WERI-Rb-1 (cell line): ENCODE measurements at regions not wholly inside any gene's neighbourhood (a gene's known extent, or its start where the extent isn't known, plus 50 kb on each side); places are given as distances from the start of the nearest gene placed in this dataset.
"Not testable (repeated sequence)": the region's sequence is repeated elsewhere in the genome, so short reads cannot be mapped to it uniquely, and the experiment has no call there.

Source experiments
- DNase-seq: peaks from one replicate; pipeline ENCODE4 v3.0.0-alpha.2; 2020
- H3K27ac ChIP-seq: fragments of 250-450 bp; sonication (Bioruptor Pico); 2 replicates; pipeline ENCODE4 v1.5.1; 2020; ENCODE audit warnings: mild to moderate bottlenecking, moderate library complexity
- H3K27me3 ChIP-seq: fragments of 250-450 bp; sonication (Bioruptor Pico); 2 replicates; pipeline ENCODE4 v1.5.1; 2021; ENCODE audit warnings: mild to moderate bottlenecking, low read depth, moderate library complexity; ENCODE audit not compliant: insufficient read depth, severe bottlenecking
- H3K36me3 ChIP-seq: fragments of 250-450 bp; sonication (Bioruptor Pico); 2 replicates; pipeline ENCODE4 v1.5.1; 2020; ENCODE audit warnings: mild to moderate bottlenecking, moderate library complexity
- H3K4me3 ChIP-seq: 2 replicates; pipeline ENCODE4 v1.5.1; 2011; ENCODE audit warnings: low read depth, mild to moderate bottlenecking, control low read depth, low read length
- H3K9me3 ChIP-seq: fragments of 250-450 bp; sonication (Bioruptor Pico); 2 replicates; pipeline ENCODE4 v1.5.1; 2021; ENCODE audit warnings: mild to moderate bottlenecking, moderate library complexity; ENCODE audit not compliant: severe bottlenecking
- CTCF ChIP-seq: IDR thresholded peaks from 2 replicates; pipeline ENCODE4 v1.5.1; 2011; ENCODE audit warnings: low read depth, mild to moderate bottlenecking, control low read depth, inconsistent platforms, low read length

GRCh38 chr16:13480801-13481200 lies 439.2 kb upstream of the ERCC4 start:
- peaks cover 67% of the 10 kb centered on the region for H3K27me3 ChIP-seq
- no peaks in the 10 kb centered on the region for H3K9me3 ChIP-seq
- TF ChIP-seq CTCF = no peak
- H3K4me3 ChIP-seq = no peak overlapping the region
- DNase-seq = no peak
- H3K36me3 ChIP-seq = no peaks in the 10 kb centered on the region
- no peak overlapping the region for H3K27ac ChIP-seq

- Histone ChIP-seq H3K4me3 (no peak overlapping the region), H3K36me3 (no peaks in the 10 kb centered on the region), H3K27me3 (peaks cover 58% of the 10 kb centered on the region), H3K27ac (no peak overlapping the region), H3K9me3 (no peaks in the 10 kb centered on the region)
- no peak for TF ChIP-seq CTCF
- DNase-seq = no peak
Observed at GRCh38 chr16:13483121-13483520, 436.8 kb upstream of the ERCC4 start.

GRCh38 chr16:13489416-13489815 lies 430.5 kb upstream of the ERCC4 start:
- H3K4me3 ChIP-seq, H3K27ac ChIP-seq, DNase-seq, H3K36me3 ChIP-seq, H3K9me3 ChIP-seq: not testable (repeated sequence)
- peaks cover 41% of the 10 kb centered on the region for H3K27me3 ChIP-seq

GRCh38 chr16:13492046-13492445 lies 427.9 kb upstream of the ERCC4 start:
- no peak for DNase-seq
- Histone ChIP-seq H3K4me3 (no peak overlapping the region), H3K36me3 (no peaks in the 10 kb centered on the region), H3K27ac (no peak overlapping the region), H3K9me3 (no peaks in the 10 kb centered on the region), H3K27me3 (peaks cover 34% of the 10 kb centered on the region)
- no peak for TF ChIP-seq CTCF

- Histone ChIP-seq H3K4me3 (no peak overlapping the region), H3K27me3 (peaks cover 15% of the 10 kb centered on the region), H3K36me3 (no peaks in the 10 kb centered on the region), H3K27ac (no peak overlapping the region), H3K9me3 (no peaks in the 10 kb centered on the region)
- TF ChIP-seq CTCF = no peak
- no peak for DNase-seq
Observed at GRCh38 chr16:13503960-13504635, 415.9 kb upstream of the ERCC4 start.

- Histone ChIP-seq H3K27me3 (peaks cover 18% of the 10 kb centered on the region), H3K27ac (no peak overlapping the region), H3K9me3 (no peaks in the 10 kb centered on the region), H3K36me3 (no peaks in the 10 kb centered on the region), H3K4me3 (no peak overlapping the region)
- DNase-seq = no peak
- no peak for TF ChIP-seq CTCF
Observed at GRCh38 chr16:13507530-13507929, 412.4 kb upstream of the ERCC4 start.
